GM18909 (cell line): ENCODE measurements at regions not wholly inside any gene's neighbourhood (a gene's known extent, or its start where the extent isn't known, plus 50 kb on each side); places are given as distances from the start of the nearest gene placed in this dataset.

Source experiments
- ATAC-seq: cut with Tn5 transposase; IDR thresholded peaks from one replicate; pipeline ENCODE4 v1.9.1; 2021; ENCODE audit warnings: mild to moderate bottlenecking; ENCODE audit not compliant: unreplicated experiment, poor library complexity

DNA sequence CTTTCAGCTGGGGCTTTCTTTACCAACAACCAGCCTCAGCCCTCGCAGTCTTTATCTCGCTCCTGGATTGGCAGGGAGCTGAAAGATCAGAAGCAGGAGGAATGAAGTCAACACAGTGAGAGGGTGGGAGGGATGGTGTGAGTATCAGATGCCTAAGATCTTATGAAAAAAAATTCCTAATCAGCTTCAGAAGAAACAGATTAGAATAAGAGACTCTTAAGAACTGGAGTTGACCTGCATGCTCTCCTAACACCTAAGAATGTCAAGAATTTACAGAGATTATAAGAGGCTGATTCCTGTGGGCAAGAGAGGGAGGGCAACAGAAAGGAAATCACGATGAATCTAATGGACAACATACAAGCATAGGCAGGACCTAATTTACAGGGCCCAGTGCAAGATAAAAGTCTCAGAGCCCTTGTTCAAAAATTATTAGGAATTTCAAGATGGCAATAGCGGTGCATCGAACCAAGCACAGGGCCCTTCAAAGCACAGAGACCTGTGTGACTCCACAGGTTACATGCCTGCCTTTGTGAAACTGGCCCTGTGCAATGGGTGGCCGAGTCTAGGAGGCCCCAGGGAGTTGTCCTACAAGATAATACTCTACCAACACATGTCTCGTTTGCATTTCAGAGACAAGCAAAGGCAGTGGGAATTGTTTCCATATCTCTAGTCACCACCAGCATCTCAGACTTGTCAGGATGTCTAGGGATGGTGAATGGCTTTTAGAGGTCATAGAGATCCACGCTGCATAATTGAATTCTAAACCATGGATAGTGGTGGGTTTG lies 65.3 kb upstream of the PPP2R5A start:
- ATAC-seq, result no peak

DNA sequence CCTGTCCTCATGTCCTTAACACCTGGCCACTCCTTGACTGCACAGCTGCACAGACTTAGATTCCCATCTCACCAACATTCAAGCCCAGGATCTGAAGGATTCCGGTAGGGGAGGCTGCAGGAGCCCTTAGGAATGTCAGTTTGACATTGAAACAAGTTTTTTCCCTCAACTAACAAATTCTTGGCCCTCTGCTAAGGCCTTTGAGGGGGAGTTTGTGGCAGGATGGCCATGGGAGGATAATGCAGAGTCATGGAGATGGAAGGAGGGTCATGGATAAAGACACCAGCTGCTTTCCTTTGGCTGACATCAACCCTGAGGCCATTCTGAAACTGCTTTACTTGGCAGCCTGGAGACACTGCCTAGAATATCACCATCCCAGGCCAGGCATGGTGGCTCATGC lies 63.4 kb upstream of the PPP2R5A start:
- no peak for ATAC-seq

DNA sequence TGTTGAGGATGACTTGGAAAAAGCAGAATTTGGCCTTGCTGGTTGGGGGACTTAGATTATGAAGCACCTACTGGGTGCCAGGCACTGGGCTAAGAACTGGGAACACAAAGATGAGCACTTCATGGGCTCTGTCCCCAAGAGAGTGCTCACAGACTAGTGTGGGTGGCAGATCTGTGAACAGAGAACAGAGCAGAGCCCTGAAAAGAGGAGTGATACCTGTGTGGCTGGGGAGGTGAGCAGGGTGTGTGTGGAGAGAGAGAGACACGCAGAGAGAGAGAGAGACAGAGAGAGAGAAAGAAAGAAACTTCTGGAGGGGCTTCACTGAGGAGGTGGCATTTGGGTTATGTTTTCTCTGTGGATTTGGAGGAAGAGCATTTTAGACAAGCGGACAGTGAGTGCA lies 61.1 kb upstream of the PPP2R5A start:
- no peak for ATAC-seq

DNA sequence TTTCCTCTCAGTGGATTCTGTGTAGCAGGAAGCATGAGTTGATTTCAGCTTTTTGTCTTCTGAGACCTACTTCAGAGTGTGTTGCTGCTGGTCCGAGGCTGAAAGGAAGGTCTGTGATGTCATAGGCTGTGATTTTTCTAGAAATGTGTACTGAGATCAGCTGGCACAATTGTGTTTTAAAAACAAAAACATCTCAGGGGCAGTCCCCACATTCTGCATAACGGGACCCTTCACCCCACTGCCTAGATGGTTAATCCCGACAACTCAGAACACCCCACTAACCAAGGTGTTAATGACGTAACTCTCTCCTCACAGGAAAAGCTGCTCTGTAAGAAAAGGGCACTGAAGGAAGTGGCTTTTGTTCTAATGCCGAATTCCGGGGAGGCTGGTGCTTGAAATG lies 59.8 kb upstream of the PPP2R5A start:
- ATAC-seq, result peak; percentile 34

DNA sequence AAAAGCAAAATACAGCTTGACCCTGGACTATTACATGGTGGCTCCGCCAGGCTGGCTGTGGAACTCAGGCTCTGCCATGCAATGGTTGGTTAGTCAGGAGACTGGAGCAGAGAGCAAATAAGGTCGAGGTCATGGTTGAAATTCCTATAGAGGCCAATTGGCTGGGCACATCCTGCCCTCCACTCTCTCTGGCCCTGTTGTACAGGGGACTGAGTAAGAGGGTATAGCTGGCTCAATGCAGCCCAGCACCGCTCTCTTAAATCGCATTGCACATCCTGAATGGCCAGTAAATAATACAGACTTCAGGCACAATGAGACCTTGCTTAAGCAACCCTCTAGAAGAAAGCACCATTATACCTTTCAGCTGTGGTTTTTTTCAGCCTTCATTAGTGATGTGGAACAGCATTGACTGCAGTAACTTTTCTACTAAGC lies 59.3 kb upstream of the PPP2R5A start:
- ATAC-seq, result peak; percentile 52

DNA sequence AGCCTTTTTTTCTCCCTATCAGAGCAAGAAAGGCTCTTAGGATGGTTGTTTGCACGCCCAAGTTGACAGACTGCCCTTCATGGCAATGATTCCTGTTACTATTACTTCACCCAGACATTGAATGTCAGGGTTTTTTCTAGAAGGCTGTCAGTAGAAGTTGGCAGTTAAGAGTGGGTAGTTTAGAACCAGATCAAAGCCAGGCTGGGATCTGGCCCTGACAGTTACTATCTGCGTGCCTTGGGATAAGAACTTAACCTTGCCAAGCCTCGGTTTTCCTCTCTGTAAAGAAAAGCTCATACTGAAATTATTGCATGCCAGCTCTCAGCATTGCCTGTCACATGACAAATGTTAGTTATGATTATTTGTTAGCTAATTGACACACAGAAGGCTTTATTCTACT lies 58.7 kb upstream of the PPP2R5A start:
- ATAC-seq, result no peak

DNA sequence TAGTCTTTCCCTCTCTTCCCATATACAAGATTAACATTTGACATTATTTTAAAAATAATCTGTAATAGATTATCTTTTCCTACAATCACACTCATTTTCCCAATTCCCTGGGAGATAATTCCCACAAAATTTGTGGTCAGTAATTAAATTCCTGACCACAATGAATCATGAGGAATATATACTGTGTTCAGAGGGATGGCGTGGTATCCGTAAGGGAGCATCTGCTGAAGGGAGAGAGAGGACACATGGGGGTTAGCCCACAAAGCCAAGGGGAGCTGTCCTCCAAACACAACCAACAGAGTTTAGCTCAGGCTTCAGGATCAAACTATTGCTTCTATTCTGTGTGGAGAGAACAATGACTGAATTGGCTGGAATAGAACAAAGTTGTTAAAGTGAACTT lies 57.1 kb upstream of the PPP2R5A start:
- no peak for ATAC-seq

DNA sequence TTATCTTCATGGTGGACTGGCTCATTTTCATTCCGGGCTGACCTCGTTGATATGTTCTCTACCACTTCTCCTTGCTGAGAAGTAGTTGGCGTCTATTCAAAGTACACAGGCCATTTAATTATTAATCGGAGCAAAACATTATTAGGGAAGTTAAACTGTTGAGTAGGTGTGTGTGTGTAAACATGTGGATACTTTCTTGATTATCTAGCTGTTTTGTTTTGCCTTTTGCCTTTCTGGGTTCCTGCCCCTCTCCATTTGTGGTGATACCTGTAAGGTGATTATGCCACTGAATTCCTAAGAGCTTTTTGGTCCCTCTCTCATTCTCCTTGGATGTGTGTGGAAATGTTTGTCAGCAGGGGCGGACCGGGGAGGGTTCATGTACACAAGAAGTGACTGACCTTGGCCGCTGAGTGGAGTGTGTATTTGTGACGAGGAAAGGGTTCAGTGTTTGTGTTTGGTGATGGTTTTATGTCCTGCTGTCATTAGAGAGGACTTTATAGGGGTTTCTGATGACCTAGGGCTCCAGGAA lies 56.6 kb upstream of the PPP2R5A start:
- no peak for ATAC-seq

DNA sequence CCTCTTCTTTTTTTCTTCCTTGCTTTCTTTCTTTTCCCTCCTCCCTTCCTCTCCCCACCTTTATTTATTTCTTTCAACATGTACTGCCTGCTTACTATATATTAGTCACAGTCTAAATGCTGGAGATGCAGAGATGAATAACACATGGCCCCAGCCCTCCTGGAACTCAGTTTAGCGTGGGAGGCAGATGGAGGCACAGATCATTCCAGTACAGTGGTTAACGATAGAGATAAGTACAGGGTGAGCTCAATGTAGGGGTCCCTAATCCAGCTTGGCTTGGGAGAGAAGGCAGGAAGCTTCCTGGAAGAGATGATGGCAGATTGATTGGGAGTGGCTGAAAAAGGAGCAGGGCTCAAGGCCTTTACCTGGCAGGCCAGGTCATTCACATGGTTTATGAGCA lies 55.6 kb upstream of the PPP2R5A start:
- ATAC-seq, result no peak

DNA sequence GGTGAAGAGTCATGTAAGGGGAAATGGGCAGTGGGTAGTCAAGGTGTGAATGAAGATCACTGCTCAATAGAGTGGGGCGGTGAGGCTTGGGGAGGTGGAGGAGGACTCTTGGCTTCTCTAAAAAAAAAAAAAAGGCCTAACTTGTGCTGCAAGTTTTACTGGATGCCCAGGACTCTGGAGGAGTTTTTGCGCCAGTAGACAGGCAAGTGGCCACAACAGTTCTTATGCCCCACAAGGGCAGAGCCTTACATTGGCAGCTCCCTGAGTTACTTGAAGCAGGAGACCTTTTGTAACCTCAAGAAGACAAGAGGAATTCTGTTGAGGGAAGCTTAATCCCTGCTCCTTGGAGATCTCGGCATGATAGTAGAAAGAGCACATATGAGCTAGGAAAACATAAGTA lies 54.9 kb upstream of the PPP2R5A start:
- ATAC-seq, result no peak

DNA sequence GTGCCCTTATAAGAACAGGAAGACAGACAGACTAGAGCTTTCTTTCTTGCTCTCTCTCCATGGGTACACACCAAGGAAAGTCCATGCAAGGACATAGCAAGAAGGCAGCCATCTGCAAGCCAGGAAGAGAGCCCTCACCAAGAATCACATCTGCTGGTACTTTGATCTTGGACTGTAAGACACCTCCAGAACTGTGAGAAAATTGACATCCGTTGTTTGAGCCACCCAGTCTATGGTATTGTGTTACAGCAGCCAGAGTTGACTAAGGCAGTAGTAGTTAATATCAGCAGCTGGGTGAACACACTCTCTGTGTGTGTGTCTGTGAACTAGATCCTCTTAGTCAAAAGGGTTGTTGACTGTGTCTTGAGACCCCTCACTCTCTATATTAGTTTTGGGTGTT lies 53.8 kb upstream of the PPP2R5A start:
- ATAC-seq, result no peak

DNA sequence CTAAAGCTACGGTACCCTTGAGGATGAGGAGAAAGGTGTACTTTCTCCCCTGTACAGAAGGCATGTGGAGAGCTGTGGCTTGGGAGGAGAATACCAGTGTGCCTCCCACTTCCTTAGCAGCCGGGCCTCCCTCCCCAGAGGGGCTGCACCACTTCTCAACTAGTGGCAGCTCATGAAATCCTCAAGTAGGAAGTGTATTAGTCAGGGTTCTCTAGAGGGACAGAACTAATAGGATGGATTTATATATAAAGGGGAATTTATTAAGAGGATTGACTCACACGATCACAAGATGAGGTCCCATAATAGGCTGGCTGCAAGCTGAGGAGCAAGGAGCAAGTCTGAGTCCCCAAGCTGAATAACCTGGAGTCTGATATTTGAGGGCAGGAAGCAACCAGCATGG lies 53.1 kb upstream of the PPP2R5A start:
- no peak for ATAC-seq

DNA sequence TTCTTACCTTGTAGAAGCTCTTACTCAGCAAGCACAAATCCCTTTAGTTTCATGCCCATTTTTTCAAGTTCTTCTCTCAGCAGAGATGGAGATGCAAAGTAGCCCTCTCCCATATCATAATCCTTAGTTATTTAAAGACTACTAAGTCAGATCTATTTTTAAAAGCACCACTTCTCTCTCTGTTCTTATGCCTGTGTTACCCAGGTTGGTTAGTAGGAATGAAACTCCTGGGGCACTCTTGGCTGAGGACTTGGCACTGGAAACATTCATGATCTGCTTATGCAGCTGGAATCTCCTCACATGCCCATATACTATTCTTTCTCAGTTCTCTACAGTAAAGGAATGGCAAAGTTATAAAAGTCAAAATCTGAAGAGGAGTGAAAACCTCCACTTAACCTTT lies 51.9 kb upstream of the PPP2R5A start:
- no peak for ATAC-seq

DNA sequence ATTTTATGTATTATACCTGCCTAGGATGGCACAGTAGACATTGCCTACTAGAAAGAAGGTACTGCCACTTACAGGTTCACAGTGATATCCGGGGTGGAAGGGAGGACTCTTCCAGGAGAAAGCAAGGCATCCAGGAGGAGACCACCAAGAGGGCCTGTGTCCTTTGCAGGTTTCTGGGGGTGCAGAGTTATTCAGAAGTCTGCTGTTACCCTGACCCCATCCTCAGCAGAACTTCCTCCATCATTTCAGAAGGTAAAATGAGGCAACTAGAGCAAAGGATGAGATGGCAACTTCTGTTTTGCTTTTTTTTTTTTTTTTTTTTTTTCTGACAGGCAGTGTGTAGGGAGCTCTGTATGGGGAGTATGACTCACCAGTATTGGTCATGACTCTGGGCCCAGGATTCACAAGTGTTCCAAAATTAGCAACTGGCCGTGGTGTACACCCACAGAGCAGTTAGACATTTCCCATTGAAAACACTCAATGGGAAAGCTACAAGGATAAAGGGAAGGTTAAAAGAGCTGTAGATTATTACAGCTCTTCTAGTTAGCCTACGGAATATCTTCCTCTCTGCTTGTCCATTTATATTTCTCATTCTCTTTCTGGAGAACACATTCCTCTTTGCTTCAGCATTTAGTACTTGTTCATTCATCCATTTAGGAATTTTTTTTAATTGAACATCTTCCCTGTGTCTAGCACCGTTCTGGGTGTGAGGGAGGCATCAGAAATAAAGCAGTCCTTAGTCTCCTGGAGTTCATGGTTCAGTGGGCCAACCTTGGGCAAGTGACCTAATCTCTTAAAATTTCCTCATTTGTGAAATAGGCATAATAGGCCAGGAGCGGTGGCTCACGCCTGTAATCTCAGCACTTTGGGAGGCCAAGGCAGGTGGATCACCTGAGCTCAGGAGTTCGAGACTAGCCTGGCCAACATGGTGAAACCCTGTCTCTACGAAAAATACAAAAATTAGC lies 50.5 kb upstream of the PPP2R5A start:
- peak; percentile 63 for ATAC-seq
